Adrenal gland (tissue), 9 donors: ENCODE measurements at regions not wholly inside any gene's neighbourhood (a gene's known extent, or its start where the extent isn't known, plus 50 kb on each side); places are given as distances from the start of the nearest gene placed in this dataset.

Source experiments
- DNase-seq, 7 donors: peaks; one replicate each; pipeline ENCODE4 v3.0.0-alpha.2; 2019 to 2020
- H3K27ac ChIP-seq, 5 donors: fragments of 200-600 bp; sonication (generic) in 4 of 5; 1 replicate in 3 of 5; 2 replicates in 2 of 5; pipeline versions ENCODE4 v1.5.1 to v1.8.0; 2016 to 2020; ENCODE audit warnings: mild to moderate bottlenecking in 1 of 5
- H3K27me3 ChIP-seq: fragments of 200-600 bp; 2 replicates; pipeline ENCODE4 v1.8.0; 2021
- H3K36me3 ChIP-seq, 2 donors: fragments of 200-600 bp; replicated peaks in 1 of 2; 1 replicate in 1 of 2; 2 replicates in 1 of 2; pipeline versions ENCODE4 v1.5.1 to v1.8.0; 2018 to 2022
- H3K4me1 ChIP-seq, 2 donors: fragments of 200-600 bp; replicated peaks in 1 of 2; 1 replicate in 1 of 2; 2 replicates in 1 of 2; pipeline versions ENCODE4 v1.5.1 to v1.8.0; 2018 to 2021
- H3K4me3 ChIP-seq, 4 donors: fragments of 200-600 bp; sonication (generic) in 3 of 4; one replicate each; pipeline ENCODE4 v1.5.1; 2016 to 2018
- H3K9me3 ChIP-seq, 3 donors: fragments of 200-600 bp; sonication (generic) in 1 of 3; replicated peaks in 1 of 3; 1 replicate in 2 of 3; 2 replicates in 1 of 3; pipeline versions ENCODE4 v1.5.1 to v1.8.0; 2016 to 2021
- CTCF ChIP-seq, 6 experiments: fragments of 450-650 bp in 4 of 6; fragments of 200-600 bp in 2 of 6; sonication (generic) in 1 of 6; IDR thresholded peaks; 1 replicate in 5 of 6; 2 replicates in 1 of 6; pipeline versions ENCODE4 v1.5.1 to v1.8.0; 2016 to 2021; ENCODE audit warnings: antibody characterized with exemption in 6 of 6, mild to moderate bottlenecking in 2 of 6, moderate library complexity in 1 of 6
- POLR2A ChIP-seq, 2 donors: fragments of 450-650 bp; IDR thresholded peaks; one replicate each; pipeline ENCODE4 v1.6.1; 2017; ENCODE audit warnings: antibody characterized with exemption in 2 of 2, mild to moderate bottlenecking in 2 of 2, moderate library complexity in 1 of 2
- WGBS, 4 donors: extraction: QIAGEN DNeasy Blood & Tissue Kit in 2 of 4; methylation state at CpG; one replicate each; pipeline versions ENCODE4 v1.1.5 to v1.1.7; 2013 to 2017; 5-methylcytosine and 5-hydroxymethylcytosine counted together
- intact Hi-C, 2 donors: fragments of 100-400 bp; cut with DNase I; formaldehyde crosslinking; loops; one replicate each; pipeline versions ENCODE4 v1.14.1 to v1.15.0; 2022 to 2023
- donor health status: healthy with polysubstance abuse.
- donor health status: Bipolar disorder and iron deficiency.
- donor health status: DM: yes; HTN: yes; CAD: no.
- donor health status: DM: no; HTN: no; CAD: no.
- donor health status: DM: no; HTN: no; CAD: no.

GRCh38 chr12:103178366-103179080 is 221.0 kb downstream of the ASCL1 start:
- 78 to 84% (median 80%) methylated on average over 14 of the region's 14 CpGs for WGBS, 4 donors
- TF ChIP-seq POLR2A (IDR thresholded peaks at IDR 0.05), result no peak
- no peak for TF ChIP-seq CTCF (IDR thresholded peaks at IDR 0.05)
- no peak overlapping the region for H3K4me3 ChIP-seq

GRCh38 chr12:103181366-103182152 is 224.1 kb downstream of the ASCL1 start:
- H3K36me3 ChIP-seq, result no peaks in the 10 kb centered on the region
- no peak overlapping the region for H3K27ac ChIP-seq
- H3K4me3 ChIP-seq, result no peak overlapping the region
- WGBS, 4 donors, result 56 to 71% (median 65%) methylated on average over 6 of the region's 6 CpGs
- TF ChIP-seq POLR2A (IDR thresholded peaks at IDR 0.05) (no peak), CTCF (IDR thresholded peaks at IDR 0.05) (no peak)
- no peaks in the 10 kb centered on the region for H3K4me1 ChIP-seq
- no peaks in the 10 kb centered on the region for H3K27me3 ChIP-seq
- intact Hi-C loops, result no loop called here
- no peaks in the 10 kb centered on the region for H3K9me3 ChIP-seq
- DNase-seq, result no peak

More at GRCh38 chr12:103178366-103179080, 221.0 kb downstream of the ASCL1 start:
- intact Hi-C loops, result no loop called here
- H3K27me3 ChIP-seq, result no peaks in the 10 kb centered on the region
- DNase-seq, result no peak
- H3K4me1 ChIP-seq, result no peaks in the 10 kb centered on the region
- H3K27ac ChIP-seq, result no peak overlapping the region
- no peaks in the 10 kb centered on the region for H3K9me3 ChIP-seq
- no peaks in the 10 kb centered on the region for H3K36me3 ChIP-seq

- no peak overlapping the region for H3K27ac ChIP-seq
- no peaks in the 10 kb centered on the region for H3K9me3 ChIP-seq
- WGBS, 4 donors, result 46 to 67% (median 52%) methylated on average over 1 of the region's 1 CpG
- DNase-seq, result no peak
- TF ChIP-seq CTCF (IDR thresholded peaks at IDR 0.05) (no peak), POLR2A (IDR thresholded peaks at IDR 0.05) (no peak)
- intact Hi-C loops, result no loop called here
- H3K27me3 ChIP-seq, result no peaks in the 10 kb centered on the region
- no peaks in the 10 kb centered on the region for H3K36me3 ChIP-seq
- no peaks in the 10 kb centered on the region for H3K4me1 ChIP-seq
- H3K4me3 ChIP-seq, result no peak overlapping the region
Observed at GRCh38 chr12:103182299-103182698, 224.8 kb downstream of the ASCL1 start.

GRCh38 chr12:103196467-103196866 is 239.0 kb downstream of the ASCL1 start:
- Histone ChIP-seq H3K36me3 (no peaks in the 10 kb centered on the region), H3K9me3 (no peaks in the 10 kb centered on the region), H3K4me3 (no peak overlapping the region), H3K27me3 (no peaks in the 10 kb centered on the region), H3K4me1 (no peaks in the 10 kb centered on the region), H3K27ac (no peak overlapping the region)
- DNase-seq, result no peak
- intact Hi-C loops, result no loop called here
- 72 to 90% (median 89%) methylated on average over 4 of the region's 4 CpGs for WGBS, 4 donors
- TF ChIP-seq POLR2A (IDR thresholded peaks at IDR 0.05) (no peak), CTCF (IDR thresholded peaks at IDR 0.05) (no peak)
